ENCODE measurements at regions not wholly inside any gene's neighbourhood (a gene's known extent, or its start where the extent isn't known, plus 50 kb on each side); places are given as distances from the start of the nearest gene placed in this dataset.

GRCh38 chr6:132053511-132053910 is 102.3 kb upstream of the CCN2 start:
- H3K27ac Mint-ChIP-seq: no peak overlapping the region
- Histone ChIP-seq H3K36me3 (ENCODE audit: control insufficient read depth in 2 of 2, extremely low read depth in 1 of 2, insufficient read depth in 1 of 2, low read length in 1 of 2) (no peaks in the 10 kb centered on the region), H3K4me1 (ENCODE audit: control insufficient read depth in 1 of 2, extremely low read depth in 1 of 2, insufficient read depth in 2 of 2, low read length in 2 of 2) (no peaks in the 10 kb centered on the region), H3K27me3 (replicated peaks in 1 of 2; ENCODE audit: control insufficient read depth in 2 of 2, extremely low read depth in 1 of 2, insufficient read depth in 2 of 2, low read length in 1 of 2) (peaks cover 0 to under 1% of the 10 kb centered on the region in 2 experiments), H3K9me3 (no peaks in the 10 kb centered on the region), H3K27ac (ENCODE audit: low read length) (no peak overlapping the region), H3K4me3 (ENCODE audit: control insufficient read depth in 1 of 2, extremely low read depth in 1 of 2, low read length in 1 of 2) (no peak overlapping the region)
- ChIA-PET POLR2A (no interaction called here), CTCF (no interaction called here)
- H3K4me3 Mint-ChIP-seq: no peak overlapping the region
- H3K4me1 Mint-ChIP-seq: no peaks in the 10 kb centered on the region
- H3K27me3 Mint-ChIP-seq: no peaks in the 10 kb centered on the region
- H3K9me3 Mint-ChIP-seq: peaks cover 0 to 7% (median 3%) of the 10 kb centered on the region in 3 donors
- ATAC-seq (replicated peaks in 1 of 4) (no peak), DNase-seq (no peak)
- no peaks in the 10 kb centered on the region for H3K36me3 Mint-ChIP-seq
- WGBS (ENCODE audit: insufficient coverage): no CpG with 5 or more reads among the region's 2 CpGs

- Mint-ChIP-seq H3K27me3 (no peaks in the 10 kb centered on the region), H3K36me3 (no peaks in the 10 kb centered on the region), H3K27ac (no peak overlapping the region), H3K4me1 (no peaks in the 10 kb centered on the region), H3K9me3 (peaks cover 0 to 6% (median 3%) of the 10 kb centered on the region in 3 donors), H3K4me3 (no peak overlapping the region)
- DNase-seq (no peak), ATAC-seq (replicated peaks in 1 of 4) (no peak)
- no CpG with 5 or more reads among the region's 1 CpG for WGBS (ENCODE audit: insufficient coverage)
- no peak overlapping the region for H3K4me3 ChIP-seq (ENCODE audit: control insufficient read depth in 1 of 2, extremely low read depth in 1 of 2, low read length in 1 of 2)
- ChIA-PET CTCF (no interaction called here), POLR2A (no interaction called here)
- H3K27ac ChIP-seq (ENCODE audit: low read length): no peak overlapping the region
- H3K4me1 ChIP-seq (ENCODE audit: control insufficient read depth in 1 of 2, extremely low read depth in 1 of 2, insufficient read depth in 2 of 2, low read length in 2 of 2): no peaks in the 10 kb centered on the region
- no peaks in the 10 kb centered on the region for H3K9me3 ChIP-seq
- H3K27me3 ChIP-seq (replicated peaks in 1 of 2; ENCODE audit: control insufficient read depth in 2 of 2, extremely low read depth in 1 of 2, insufficient read depth in 2 of 2, low read length in 1 of 2): peaks cover 0 to 2% of the 10 kb centered on the region in 2 experiments
- H3K36me3 ChIP-seq (ENCODE audit: control insufficient read depth in 2 of 2, extremely low read depth in 1 of 2, insufficient read depth in 1 of 2, low read length in 1 of 2): no peaks in the 10 kb centered on the region
These were observed 100.9 kb upstream of the CCN2 start for GRCh38 chr6:132052096-132052495.

- Mint-ChIP-seq H3K9me3 (peaks cover 0 to 6% (median 0%) of the 10 kb centered on the region in 3 donors), H3K36me3 (no peaks in the 10 kb centered on the region), H3K4me1 (no peaks in the 10 kb centered on the region), H3K27me3 (peaks cover 1 to 10% of the 10 kb centered on the region in 2 donors), H3K27ac (no peak overlapping the region), H3K4me3 (no peak overlapping the region)
- Histone ChIP-seq H3K27ac (ENCODE audit: low read length) (no peak overlapping the region), H3K27me3 (replicated peaks in 1 of 2; ENCODE audit: control insufficient read depth in 2 of 2, extremely low read depth in 1 of 2, insufficient read depth in 2 of 2, low read length in 1 of 2) (peaks cover 0 to 2% of the 10 kb centered on the region in 2 experiments), H3K4me3 (ENCODE audit: control insufficient read depth in 1 of 2, extremely low read depth in 1 of 2, low read length in 1 of 2) (no peak overlapping the region), H3K36me3 (ENCODE audit: control insufficient read depth in 2 of 2, extremely low read depth in 1 of 2, insufficient read depth in 1 of 2, low read length in 1 of 2) (no peaks in the 10 kb centered on the region), H3K4me1 (ENCODE audit: control insufficient read depth in 1 of 2, extremely low read depth in 1 of 2, insufficient read depth in 2 of 2, low read length in 2 of 2) (no peaks in the 10 kb centered on the region), H3K9me3 (no peaks in the 10 kb centered on the region)
- DNase-seq (no peak), ATAC-seq (replicated peaks in 1 of 4) (no peak)
- WGBS (ENCODE audit: insufficient coverage): no CpG with 5 or more reads among the region's 1 CpG
- CTCF ChIA-PET: no interaction called here
- POLR2A ChIA-PET: no interaction called here
These were observed 94.7 kb upstream of the CCN2 start for GRCh38 chr6:132045877-132046276.

GRCh38 chr6:132043148-132043547 is 92.0 kb upstream of the CCN2 start:
- H3K9me3 ChIP-seq: no peaks in the 10 kb centered on the region
- ChIA-PET POLR2A (no interaction called here), CTCF (no interaction called here)
- ATAC-seq (replicated peaks in 1 of 4): no peak
- Mint-ChIP-seq H3K36me3 (no peaks in the 10 kb centered on the region), H3K27me3 (peaks cover 1 to 10% of the 10 kb centered on the region in 2 donors), H3K9me3 (peaks cover 0 to 6% (median 0%) of the 10 kb centered on the region in 3 donors), H3K4me1 (no peaks in the 10 kb centered on the region), H3K27ac (no peak overlapping the region), H3K4me3 (no peak overlapping the region)
- DNase-seq: no peak
- H3K4me1 ChIP-seq (ENCODE audit: control insufficient read depth in 1 of 2, extremely low read depth in 1 of 2, insufficient read depth in 2 of 2, low read length in 2 of 2): no peaks in the 10 kb centered on the region
- H3K27me3 ChIP-seq (replicated peaks in 1 of 2; ENCODE audit: control insufficient read depth in 2 of 2, extremely low read depth in 1 of 2, insufficient read depth in 2 of 2, low read length in 1 of 2): no peaks in the 10 kb centered on the region
- H3K27ac ChIP-seq (ENCODE audit: low read length): no peak overlapping the region
- 87% methylated on average over 5 of the region's 5 CpGs for WGBS (ENCODE audit: insufficient coverage)
- no peaks in the 10 kb centered on the region for H3K36me3 ChIP-seq (ENCODE audit: control insufficient read depth in 2 of 2, extremely low read depth in 1 of 2, insufficient read depth in 1 of 2, low read length in 1 of 2)
- H3K4me3 ChIP-seq (ENCODE audit: control insufficient read depth in 1 of 2, extremely low read depth in 1 of 2, low read length in 1 of 2): no peak overlapping the region

GRCh38 chr6:132041706-132042105 is 90.5 kb upstream of the CCN2 start:
- no peaks in the 10 kb centered on the region for H3K9me3 ChIP-seq
- Mint-ChIP-seq H3K9me3 (peaks cover 0 to 6% (median 0%) of the 10 kb centered on the region in 3 donors), H3K27ac (no peak overlapping the region), H3K27me3 (peaks cover 1 to 10% of the 10 kb centered on the region in 2 donors), H3K36me3 (no peaks in the 10 kb centered on the region), H3K4me3 (no peak overlapping the region), H3K4me1 (no peaks in the 10 kb centered on the region)
- no peaks in the 10 kb centered on the region for H3K4me1 ChIP-seq (ENCODE audit: control insufficient read depth in 1 of 2, extremely low read depth in 1 of 2, insufficient read depth in 2 of 2, low read length in 2 of 2)
- CTCF ChIA-PET: no interaction called here
- 100% methylated on average over 1 of the region's 3 CpGs for WGBS (ENCODE audit: insufficient coverage)
- H3K27me3 ChIP-seq (replicated peaks in 1 of 2; ENCODE audit: control insufficient read depth in 2 of 2, extremely low read depth in 1 of 2, insufficient read depth in 2 of 2, low read length in 1 of 2): no peaks in the 10 kb centered on the region
- H3K4me3 ChIP-seq (ENCODE audit: control insufficient read depth in 1 of 2, extremely low read depth in 1 of 2, low read length in 1 of 2): no peak overlapping the region
- ATAC-seq (replicated peaks in 1 of 4): no peak
- H3K27ac ChIP-seq (ENCODE audit: low read length): no peak overlapping the region
- POLR2A ChIA-PET: no interaction called here
- H3K36me3 ChIP-seq (ENCODE audit: control insufficient read depth in 2 of 2, extremely low read depth in 1 of 2, insufficient read depth in 1 of 2, low read length in 1 of 2): no peaks in the 10 kb centered on the region
- DNase-seq: no peak

GRCh38 chr6:132028029-132028428 is 76.9 kb upstream of the CCN2 start:
- no peaks in the 10 kb centered on the region for H3K9me3 ChIP-seq
- peaks cover 0 to 4% (median 0%) of the 10 kb centered on the region in 3 donors for H3K9me3 Mint-ChIP-seq
- POLR2A ChIA-PET: no interaction called here
- no peaks in the 10 kb centered on the region for H3K4me1 Mint-ChIP-seq
- no peaks in the 10 kb centered on the region for H3K36me3 Mint-ChIP-seq
- no CpG with 5 or more reads among the region's 1 CpG for WGBS (ENCODE audit: insufficient coverage)
- DNase-seq (no peak), ATAC-seq (replicated peaks in 1 of 4) (no peak)
- H3K27me3 Mint-ChIP-seq: peaks cover 4 to 6% of the 10 kb centered on the region in 2 donors
- no peak overlapping the region for H3K4me3 ChIP-seq (ENCODE audit: control insufficient read depth in 1 of 2, extremely low read depth in 1 of 2, low read length in 1 of 2)
- CTCF ChIA-PET: no interaction called here
- no peaks in the 10 kb centered on the region for H3K27me3 ChIP-seq (replicated peaks in 1 of 2; ENCODE audit: control insufficient read depth in 2 of 2, extremely low read depth in 1 of 2, insufficient read depth in 2 of 2, low read length in 1 of 2)
- no peaks in the 10 kb centered on the region for H3K36me3 ChIP-seq (ENCODE audit: control insufficient read depth in 2 of 2, extremely low read depth in 1 of 2, insufficient read depth in 1 of 2, low read length in 1 of 2)
- H3K27ac Mint-ChIP-seq: no peak overlapping the region
- H3K4me3 Mint-ChIP-seq: no peak overlapping the region
- no peaks in the 10 kb centered on the region for H3K4me1 ChIP-seq (ENCODE audit: control insufficient read depth in 1 of 2, extremely low read depth in 1 of 2, insufficient read depth in 2 of 2, low read length in 2 of 2)
- no peak overlapping the region for H3K27ac ChIP-seq (ENCODE audit: low read length)

GRCh38 chr6:132025468-132025867 is 74.3 kb upstream of the CCN2 start:
- DNase-seq (no peak), ATAC-seq (replicated peaks in 1 of 4) (no peak)
- ChIA-PET CTCF (no interaction called here), POLR2A (no interaction called here)
- peaks cover 6 to 12% of the 10 kb centered on the region in 2 donors for H3K27me3 Mint-ChIP-seq
- no peaks in the 10 kb centered on the region for H3K4me1 Mint-ChIP-seq
- H3K9me3 Mint-ChIP-seq: peaks cover 0 to 4% (median 0%) of the 10 kb centered on the region in 3 donors
- Histone ChIP-seq H3K4me3 (ENCODE audit: control insufficient read depth in 1 of 2, extremely low read depth in 1 of 2, low read length in 1 of 2) (no peak overlapping the region), H3K27ac (ENCODE audit: low read length) (no peak overlapping the region), H3K36me3 (ENCODE audit: control insufficient read depth in 2 of 2, extremely low read depth in 1 of 2, insufficient read depth in 1 of 2, low read length in 1 of 2) (no peaks in the 10 kb centered on the region), H3K4me1 (ENCODE audit: control insufficient read depth in 1 of 2, extremely low read depth in 1 of 2, insufficient read depth in 2 of 2, low read length in 2 of 2) (no peaks in the 10 kb centered on the region), H3K9me3 (no peaks in the 10 kb centered on the region), H3K27me3 (replicated peaks in 1 of 2; ENCODE audit: control insufficient read depth in 2 of 2, extremely low read depth in 1 of 2, insufficient read depth in 2 of 2, low read length in 1 of 2) (no peaks in the 10 kb centered on the region)
- no peaks in the 10 kb centered on the region for H3K36me3 Mint-ChIP-seq
- H3K27ac Mint-ChIP-seq: no peak overlapping the region
- H3K4me3 Mint-ChIP-seq: no peak overlapping the region
- WGBS (ENCODE audit: insufficient coverage): 100% methylated on average over 2 of the region's 5 CpGs

All from T-cell (primary cell).